Inflammatory macrophage treated with lipopolysaccharide for 4 hours (primary cell): ENCODE measurements at regions not wholly inside any gene's neighbourhood (a gene's known extent, or its start where the extent isn't known, plus 50 kb on each side); places are given as distances from the start of the nearest gene placed in this dataset.

ENCODE experiments used
- DNase-seq: peaks from one replicate; pipeline ENCODE4 v3.0.0-alpha.2; 2020

DNA sequence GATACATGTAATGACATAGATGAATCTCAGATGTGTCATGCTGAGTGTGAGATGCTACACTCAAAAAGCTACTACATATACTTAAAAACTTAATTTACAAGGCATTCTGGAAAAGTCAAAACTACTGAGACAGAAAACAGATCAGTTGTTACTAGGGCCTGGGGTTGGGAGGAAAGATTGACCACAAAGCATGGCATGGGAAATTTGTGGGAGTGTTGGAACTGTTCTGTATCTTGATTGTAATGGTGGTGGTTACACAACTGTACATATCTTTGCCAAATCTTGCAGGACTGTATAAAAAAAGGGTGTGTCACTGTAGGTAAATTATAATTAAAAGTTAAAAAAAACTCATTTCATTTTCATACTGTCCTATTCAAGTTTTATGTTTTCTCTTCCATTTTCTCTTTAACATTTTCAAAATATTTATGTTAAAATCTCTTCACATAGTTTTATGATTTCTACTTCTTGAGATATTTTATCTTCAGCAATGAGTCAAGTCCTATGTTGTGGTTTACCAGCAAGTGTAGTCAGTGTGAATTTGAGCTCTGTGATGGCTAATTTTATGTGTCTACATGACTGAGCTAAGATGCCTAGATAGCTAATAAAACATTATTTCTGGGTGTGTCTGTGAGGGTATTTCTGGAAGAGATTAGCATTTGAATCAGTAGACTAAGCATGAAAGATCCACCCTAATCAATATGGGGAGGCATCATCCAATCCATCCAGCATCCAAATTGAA is 58.6 kb upstream of the VRK2 start:
- no peak for DNase-seq

DNA sequence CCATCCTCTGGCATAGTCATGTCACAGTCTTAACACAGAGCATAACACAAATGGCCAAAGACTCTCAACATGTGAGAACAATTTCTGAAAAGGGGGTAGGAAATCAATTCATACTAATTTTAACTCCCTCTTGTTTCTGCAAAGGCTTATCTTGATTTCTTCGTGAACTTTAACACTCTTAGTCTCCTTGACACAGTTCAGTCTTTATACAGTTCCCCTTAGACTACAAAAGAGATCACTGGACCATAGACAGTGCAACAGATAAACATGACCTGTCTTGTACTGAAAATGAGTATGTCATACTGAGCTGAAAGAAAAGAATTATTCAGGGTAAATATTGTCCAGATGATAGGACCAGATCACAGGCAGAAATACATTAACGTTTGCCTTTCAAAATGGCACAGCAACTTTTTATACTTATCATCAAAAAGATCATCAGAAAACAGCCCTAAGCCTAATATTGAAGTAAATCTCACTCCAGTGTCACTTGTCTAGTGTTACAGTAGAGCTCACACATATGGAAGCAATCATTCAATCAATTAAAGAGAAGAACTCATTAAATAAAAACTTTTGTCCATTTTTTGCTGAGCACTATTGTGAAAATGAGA is 56.4 kb upstream of the VRK2 start:
- DNase-seq, result no peak
